GM23338 (cell line): ENCODE measurements at regions not wholly inside any gene's neighbourhood (a gene's known extent, or its start where the extent isn't known, plus 50 kb on each side); places are given as distances from the start of the nearest gene placed in this dataset.

Experiments used
- ATAC-seq: fragments of 200-7000 bp; cut with Tn5 transposase; 3 replicates; pipeline ENCODE4 v1.9.1; 2020
- DNase-seq: peaks from one replicate; pipeline ENCODE4 v3.0.0-alpha.2; 2015; ENCODE audit warnings: low spot score
- H2AFZ ChIP-seq: fragments of 200-600 bp; sonication (generic); 2 replicates; pipeline ENCODE4 v1.8.0; 2016; ENCODE audit warnings: antibody characterized with exemption, mild to moderate bottlenecking, moderate library complexity
- H3F3A ChIP-seq: fragments of 200-600 bp; sonication (generic); replicated peaks from 2 replicates; pipeline ENCODE4 v1.8.0; 2017; ENCODE audit warnings: antibody characterized with exemption, mixed run types, low read depth
- H3K27ac ChIP-seq: fragments of 200-600 bp; sonication (generic); 2 replicates; pipeline ENCODE4 v1.6.1; 2016; ENCODE audit warnings: low read depth
- H3K27me3 ChIP-seq: fragments of 200-600 bp; sonication (generic); 2 replicates; pipeline ENCODE4 v1.8.0; 2016; ENCODE audit warnings: mild to moderate bottlenecking, mixed run types, moderate library complexity; ENCODE audit not compliant: insufficient read depth
- H3K36me3 ChIP-seq: fragments of 200-600 bp; sonication (generic); 2 replicates; pipeline ENCODE4 v1.8.0; 2016; ENCODE audit warnings: mild to moderate bottlenecking; ENCODE audit not compliant: insufficient read depth
- H3K4me1 ChIP-seq: fragments of 200-600 bp; sonication (generic); 2 replicates; pipeline ENCODE4 v1.8.0; 2016; ENCODE audit warnings: mild to moderate bottlenecking, moderate library complexity; ENCODE audit not compliant: insufficient read depth
- H3K4me2 ChIP-seq: fragments of 200-600 bp; sonication (generic); 2 replicates; pipeline ENCODE4 v1.7.1; 2017; ENCODE audit warnings: mixed run types
- H3K4me3 ChIP-seq: fragments of 200-600 bp; sonication (generic); 2 replicates; pipeline ENCODE4 v1.6.1; 2016; ENCODE audit warnings: mixed run types
- H3K79me2 ChIP-seq: fragments of 200-600 bp; sonication (generic); replicated peaks from 2 replicates; pipeline ENCODE4 v1.8.0; 2017; ENCODE audit warnings: mild to moderate bottlenecking; ENCODE audit not compliant: insufficient read depth
- H3K9me2 ChIP-seq: fragments of 200-600 bp; sonication (generic); 2 replicates; pipeline ENCODE4 v1.8.0; 2017; ENCODE audit not compliant: insufficient read depth
- H4K20me1 ChIP-seq: fragments of 200-600 bp; sonication (generic); replicated peaks from 2 replicates; pipeline ENCODE4 v1.8.0; 2017; ENCODE audit warnings: mild to moderate bottlenecking; ENCODE audit not compliant: insufficient read depth
- H3K27ac Mint-ChIP-seq: 2 replicates; pipeline ENCODE4 v1.8.0; 2020; ENCODE audit warnings: inconsistent platforms, mild to moderate bottlenecking, moderate library complexity, mixed read lengths
- H3K27me3 Mint-ChIP-seq: 3 replicates; pipeline ENCODE4 v1.8.0; 2022; ENCODE audit warnings: low read depth, mild to moderate bottlenecking, moderate library complexity, mixed read lengths, inconsistent platforms; ENCODE audit not compliant: insufficient read depth, poor library complexity
- H3K36me3 Mint-ChIP-seq: 3 replicates; pipeline ENCODE4 v1.8.0; 2021; ENCODE audit warnings: low read depth, mild to moderate bottlenecking, inconsistent platforms, moderate library complexity, mixed read lengths
- H3K4me1 Mint-ChIP-seq: 3 replicates; pipeline ENCODE4 v1.8.0; 2020; ENCODE audit warnings: mild to moderate bottlenecking, inconsistent platforms, mixed read lengths
- H3K4me3 Mint-ChIP-seq: 3 replicates; pipeline ENCODE4 v1.8.0; 2021; ENCODE audit warnings: moderate library complexity, mild to moderate bottlenecking, inconsistent platforms, mixed read lengths
- H3K9me3 Mint-ChIP-seq: 3 replicates; pipeline ENCODE4 v1.8.0; 2020; ENCODE audit warnings: moderate library complexity, mild to moderate bottlenecking, inconsistent platforms, mixed read lengths
- CREB1 ChIP-seq: fragments of 250-450 bp; sonication (Bioruptor Pico); IDR thresholded peaks from 2 replicates; pipeline ENCODE4 v1.5.0; 2020; ENCODE audit warnings: low read depth, mild to moderate bottlenecking, moderate library complexity
- CTCF ChIP-seq, 2 experiments: fragments of 200-600 bp in 1 of 2; sonication (generic) in 1 of 2; conservative IDR thresholded peaks; 2 replicates each; pipeline versions ENCODE4 v1.5.1 to v1.6.1; 2016 to 2017; ENCODE audit warnings: antibody characterized with exemption in 2 of 2, low read depth in 2 of 2, mild to moderate bottlenecking in 2 of 2, moderate library complexity in 1 of 2
- ETS1 ChIP-seq: IDR thresholded peaks from 2 replicates; pipeline ENCODE4 v1.6.1; 2016; ENCODE audit warnings: antibody characterized with exemption
- EZH2 ChIP-seq: fragments of 200-600 bp; sonication (generic); IDR thresholded peaks from one replicate; pipeline ENCODE4 v1.8.0; 2017; ENCODE audit warnings: antibody characterized with exemption, mild to moderate bottlenecking, low read depth; ENCODE audit not compliant: unreplicated experiment
- EZH2phosphoT487 ChIP-seq: fragments of 200-600 bp; sonication (generic); IDR thresholded peaks from one replicate; pipeline ENCODE4 v1.8.1; 2018; ENCODE audit warnings: antibody characterized with exemption; ENCODE audit not compliant: unreplicated experiment
- NANOG ChIP-seq: IDR thresholded peaks from 2 replicates; pipeline ENCODE4 v1.6.1; 2016; ENCODE audit warnings: antibody characterized with exemption, borderline replicate concordance
- STAT1 ChIP-seq: IDR thresholded peaks from one replicate; pipeline ENCODE4 v1.6.1; 2016; ENCODE audit warnings: antibody characterized with exemption; ENCODE audit not compliant: unreplicated experiment
- ZNF114 ChIP-seq: fragments of 250-450 bp; sonication (Bioruptor Pico); IDR thresholded peaks from 2 replicates; pipeline ENCODE4 v1.5.0; 2020; ENCODE audit warnings: mild to moderate bottlenecking, moderate library complexity
- ZNF462 ChIP-seq: fragments of 250-450 bp; sonication (Bioruptor Pico); IDR thresholded peaks from 2 replicates; pipeline ENCODE4 v1.5.0; 2020; ENCODE audit warnings: mild to moderate bottlenecking, moderate library complexity

GRCh38 chr9:121563425-121563824 lies 63.8 kb upstream of the GGTA1 start:
- no peaks in the 10 kb centered on the region for H3K36me3 Mint-ChIP-seq
- Histone ChIP-seq H2AFZ (no peak overlapping the region), H3K9me2 (no peaks in the 10 kb centered on the region), H3K27me3 (no peaks in the 10 kb centered on the region), H3K79me2 (no peaks in the 10 kb centered on the region), H3K4me2 (no peak overlapping the region), H3K4me3 (no peak overlapping the region), H3K4me1 (peaks cover 13% of the 10 kb centered on the region), H4K20me1 (no peaks in the 10 kb centered on the region), H3K36me3 (no peaks in the 10 kb centered on the region), H3K27ac (no peak overlapping the region), H3F3A (no peaks in the 10 kb centered on the region)
- H3K27me3 Mint-ChIP-seq = peaks cover 13% of the 10 kb centered on the region
- ATAC-seq (no peak), DNase-seq (no peak)
- H3K4me1 Mint-ChIP-seq = peaks cover 31% of the 10 kb centered on the region
- no peaks in the 10 kb centered on the region for H3K9me3 Mint-ChIP-seq
- TF ChIP-seq STAT1 (no peak), NANOG (no peak), ZNF114 (CRISPR knock-in tag) (no peak), CTCF (conservative IDR thresholded peaks at IDR 0.05; ENCODE audit: low read depth in 2 of 2) (no peak), CREB1 (CRISPR knock-in tag) (no peak), EZH2 (no peak)
- no peak overlapping the region for H3K4me3 Mint-ChIP-seq
- H3K27ac Mint-ChIP-seq = no peak overlapping the region

- no peaks in the 10 kb centered on the region for H3K36me3 ChIP-seq
- no peak for DNase-seq
- ATAC-seq = no peak
- no peak overlapping the region for H3K4me3 ChIP-seq
- H3K27ac Mint-ChIP-seq = no peak overlapping the region
- peaks cover 27% of the 10 kb centered on the region for H3K4me1 Mint-ChIP-seq
- no peaks in the 10 kb centered on the region for H3F3A ChIP-seq
- no peaks in the 10 kb centered on the region for H3K9me2 ChIP-seq
- no peak overlapping the region for H3K4me2 ChIP-seq
- no peaks in the 10 kb centered on the region for H3K27me3 ChIP-seq
- no peaks in the 10 kb centered on the region for H3K9me3 Mint-ChIP-seq
- H3K4me3 Mint-ChIP-seq = no peak overlapping the region
- H3K27ac ChIP-seq = no peak overlapping the region
- no peak overlapping the region for H2AFZ ChIP-seq
- peaks cover 13% of the 10 kb centered on the region for H3K27me3 Mint-ChIP-seq
- no peaks in the 10 kb centered on the region for H3K36me3 Mint-ChIP-seq
- H4K20me1 ChIP-seq = no peaks in the 10 kb centered on the region
- peaks cover 8% of the 10 kb centered on the region; the same call in 1 of the 2 replicates for H3K4me1 ChIP-seq
- no peaks in the 10 kb centered on the region for H3K79me2 ChIP-seq
- TF ChIP-seq STAT1 = no peak
- no peak for TF ChIP-seq ZNF462
- no peak for TF ChIP-seq EZH2
- TF ChIP-seq CREB1 (CRISPR knock-in tag) = no peak
- TF ChIP-seq EZH2phosphoT487 = no peak
- no peak for TF ChIP-seq ETS1
- no peak for TF ChIP-seq NANOG
Measured at GRCh38 chr9:121563881-121564460, 64.3 kb upstream of the GGTA1 start.
